Prostate gland (tissue), 2 donors: ENCODE measurements at regions not wholly inside any gene's neighbourhood (a gene's known extent, or its start where the extent isn't known, plus 50 kb on each side); places are given as distances from the start of the nearest gene placed in this dataset.

ENCODE experiments used
- CTCF ChIP-seq, 4 experiments: fragments of 200-600 bp in 2 of 4; fragments of 450-650 bp in 2 of 4; sonication (generic) in 2 of 4; IDR thresholded peaks; 1 replicate in 3 of 4; 2 replicates in 1 of 4; pipeline ENCODE4 v1.5.1; 2016 to 2019; ENCODE audit warnings: antibody characterized with exemption in 4 of 4, mild to moderate bottlenecking in 2 of 4, moderate library complexity in 2 of 4
- POLR2A ChIP-seq: fragments of 450-650 bp; IDR thresholded peaks from one replicate; pipeline ENCODE4 v1.6.1; 2016; ENCODE audit warnings: antibody characterized with exemption, mild to moderate bottlenecking
- POLR2AphosphoS5 ChIP-seq: sonication (generic); formaldehyde crosslinking; IDR thresholded peaks from one replicate; pipeline ENCODE4 v1.6.1; 2017; ENCODE audit warnings: antibody characterized with exemption

- TF ChIP-seq CTCF (IDR thresholded peaks at IDR 0.05) (no peak), POLR2A (no peak), POLR2AphosphoS5 (no peak)
Observed at GRCh38 chr11:8793114-8793777, 110.7 kb downstream of the RPL27A start.
